ENCODE measurements at regions not wholly inside any gene's neighbourhood (a gene's known extent, or its start where the extent isn't known, plus 50 kb on each side); places are given as distances from the start of the nearest gene placed in this dataset.

DNA sequence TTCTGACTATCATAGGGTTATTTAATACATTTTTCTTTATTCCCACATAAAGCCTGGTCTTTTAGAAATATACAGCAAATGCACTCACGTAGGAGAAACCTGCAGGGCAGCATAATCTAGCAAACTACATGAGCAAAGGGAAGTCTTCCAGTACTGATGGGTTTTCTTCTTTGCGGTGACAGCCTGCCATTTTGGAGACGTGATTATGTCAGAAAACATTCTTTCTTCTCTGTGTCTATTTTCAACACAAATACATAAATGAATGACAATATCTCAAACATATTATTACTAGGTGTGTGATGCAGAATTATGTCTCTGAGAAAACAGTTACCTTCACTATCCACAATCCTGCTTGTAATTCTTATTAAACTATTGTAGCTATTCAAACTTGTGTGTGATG is 425.0 kb downstream of the GPAM start:
- no peak overlapping the region for H3T11ph ChIP-seq (ENCODE audit: low read length)
- H3K27me3 ChIP-seq (ENCODE audit: insufficient read depth, low read length): no peaks in the 10 kb centered on the region
- no peak overlapping the region for H4K5ac ChIP-seq (ENCODE audit: insufficient read length, low read depth, low read length)
- H3K9me3 ChIP-seq (ENCODE audit: control insufficient read depth, low read depth, low read length): no peaks in the 10 kb centered on the region
- H3K27ac ChIP-seq (ENCODE audit: insufficient read length, low read depth, low read length): no peak overlapping the region
- no peaks in the 10 kb centered on the region for H3K4me1 ChIP-seq (ENCODE audit: insufficient read depth, low read length)
- H3K36me3 Mint-ChIP-seq (ENCODE audit: insufficient read depth in 1 of 3, low read depth in 3 of 3): no peaks in the 10 kb centered on the region
- no peak overlapping the region for H3K9ac ChIP-seq (ENCODE audit: extremely low read depth, insufficient read length, low read length)
- no peak overlapping the region for H2AFZ ChIP-seq (ENCODE audit: low read length)
- H2BK20ac ChIP-seq (ENCODE audit: low read depth, low read length, poor library complexity, severe bottlenecking): no peak overlapping the region
- no peak overlapping the region for H3K4ac ChIP-seq (ENCODE audit: low read depth, low read length)
- DNase-seq: no peak
- no peak overlapping the region for H4K8ac ChIP-seq (replicated peaks; ENCODE audit: insufficient read length, low read depth, low read length)
- no peak overlapping the region for H2BK15ac ChIP-seq (ENCODE audit: low read depth, low read length)
- peaks cover 3 to 12% of the 10 kb centered on the region in 2 experiments for H3K4me1 Mint-ChIP-seq
- WGBS (ENCODE audit: extremely low coverage, insufficient read length, low lambda C conversion rate): no CpG with 5 or more reads among the region's 3 CpGs
- no peak overlapping the region for H3K23ac ChIP-seq (ENCODE audit: insufficient read length, low read depth, low read length)
- no peaks in the 10 kb centered on the region; a peak in 1 of 5 replicates for H3K9me3 Mint-ChIP-seq
- H3K14ac ChIP-seq (ENCODE audit: insufficient read depth, low read length): no peak overlapping the region
- TF ChIP-seq, protein P1, sequence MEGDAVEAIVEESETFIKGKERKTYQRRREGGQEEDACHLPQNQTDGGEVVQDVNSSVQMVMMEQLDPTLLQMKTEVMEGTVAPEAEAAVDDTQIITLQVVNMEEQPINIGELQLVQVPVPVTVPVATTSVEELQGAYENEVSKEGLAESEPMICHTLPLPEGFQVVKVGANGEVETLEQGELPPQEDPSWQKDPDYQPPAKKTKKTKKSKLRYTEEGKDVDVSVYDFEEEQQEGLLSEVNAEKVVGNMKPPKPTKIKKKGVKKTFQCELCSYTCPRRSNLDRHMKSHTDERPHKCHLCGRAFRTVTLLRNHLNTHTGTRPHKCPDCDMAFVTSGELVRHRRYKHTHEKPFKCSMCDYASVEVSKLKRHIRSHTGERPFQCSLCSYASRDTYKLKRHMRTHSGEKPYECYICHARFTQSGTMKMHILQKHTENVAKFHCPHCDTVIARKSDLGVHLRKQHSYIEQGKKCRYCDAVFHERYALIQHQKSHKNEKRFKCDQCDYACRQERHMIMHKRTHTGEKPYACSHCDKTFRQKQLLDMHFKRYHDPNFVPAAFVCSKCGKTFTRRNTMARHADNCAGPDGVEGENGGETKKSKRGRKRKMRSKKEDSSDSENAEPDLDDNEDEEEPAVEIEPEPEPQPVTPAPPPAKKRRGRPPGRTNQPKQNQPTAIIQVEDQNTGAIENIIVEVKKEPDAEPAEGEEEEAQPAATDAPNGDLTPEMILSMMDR (conservative IDR thresholded peaks at IDR 0.05): no peak
- H2BK12ac ChIP-seq (ENCODE audit: insufficient read length, low read depth, low read length): no peak overlapping the region
- no peak overlapping the region for H4K91ac ChIP-seq (ENCODE audit: insufficient read length, low read depth, low read length)
- no peak overlapping the region for H2BK5ac ChIP-seq (ENCODE audit: insufficient read length, low read length)
- H3K23me2 ChIP-seq (ENCODE audit: insufficient read length, low read depth, low read length, poor library complexity, severe bottlenecking): no peaks in the 10 kb centered on the region
- H3K4me2 ChIP-seq (ENCODE audit: insufficient read depth, insufficient read length, low read length): no peak overlapping the region
- H3K18ac ChIP-seq (ENCODE audit: insufficient read length, low read depth, low read length): no peak overlapping the region
- H3K4me3 Mint-ChIP-seq: no peak overlapping the region
- no peak overlapping the region for H2BK120ac ChIP-seq (ENCODE audit: low read depth, low read length, poor library complexity, severe bottlenecking)
- no peaks in the 10 kb centered on the region for H3K79me2 ChIP-seq (ENCODE audit: insufficient read depth, low read length)
- no peak overlapping the region for H3K56ac ChIP-seq (ENCODE audit: insufficient read length, low read depth, low read length)
- H2AK5ac ChIP-seq (ENCODE audit: insufficient read length, low read length): no peak overlapping the region
- H4K20me1 ChIP-seq (ENCODE audit: control insufficient read depth, insufficient read depth, insufficient read length): no peaks in the 10 kb centered on the region
- H3K79me1 ChIP-seq (ENCODE audit: insufficient read depth, low read depth, low read length, poor library complexity, severe bottlenecking): no peaks in the 10 kb centered on the region
- H3K27me3 Mint-ChIP-seq (ENCODE audit: low read depth): peaks cover 13% of the 10 kb centered on the region
- no peak overlapping the region for H3K27ac Mint-ChIP-seq
